Heart left ventricle (tissue), 16 donors: ENCODE measurements at regions not wholly inside any gene's neighbourhood (a gene's known extent, or its start where the extent isn't known, plus 50 kb on each side); places are given as distances from the start of the nearest gene placed in this dataset.
A peak's percentile ranks its signal among the peaks of the same experiment; 100 is the strongest.

Source experiments
- ATAC-seq, 4 donors: fragments of 200-7000 bp; cut with Tn5 transposase; one replicate each; pipeline ENCODE4 v1.9.1; 2020 to 2022; ENCODE audit warnings: moderate library complexity in 4 of 4, mild to moderate bottlenecking in 3 of 4, moderate number of reproducible peaks in 1 of 4
- DNase-seq, 5 donors: peaks; one replicate each; pipeline ENCODE4 v3.0.0-alpha.2; 2020
- H3K27ac ChIP-seq, 12 donors: fragments of 200-600 bp; sonication (generic) in 4 of 12; one replicate each; pipeline versions ENCODE4 v1.5.0 to v1.8.0; 2016 to 2022; ENCODE audit warnings: mild to moderate bottlenecking in 2 of 12
- H3K27me3 ChIP-seq, 9 donors: fragments of 200-600 bp; sonication (generic) in 2 of 9; one replicate each; pipeline versions ENCODE4 v1.5.1 to v1.8.0; 2016 to 2022; ENCODE audit warnings: mild to moderate bottlenecking in 3 of 9
- H3K36me3 ChIP-seq, 9 donors: fragments of 200-600 bp; sonication (generic) in 2 of 9; one replicate each; pipeline versions ENCODE4 v1.5.0 to v1.8.0; 2018 to 2022; ENCODE audit warnings: mild to moderate bottlenecking in 2 of 9
- H3K4me1 ChIP-seq, 12 donors: fragments of 200-600 bp; sonication (generic) in 4 of 12; one replicate each; pipeline versions ENCODE4 v1.5.0 to v1.8.0; 2016 to 2022; ENCODE audit warnings: mild to moderate bottlenecking in 3 of 12
- H3K4me3 ChIP-seq, 12 donors: fragments of 200-600 bp; sonication (generic) in 4 of 12; one replicate each; pipeline versions ENCODE4 v1.5.0 to v1.8.0; 2017 to 2022; ENCODE audit warnings: mild to moderate bottlenecking in 9 of 12, moderate library complexity in 4 of 12
- H3K9me3 ChIP-seq, 12 donors: fragments of 200-600 bp; sonication (generic) in 4 of 12; one replicate each; pipeline versions ENCODE4 v1.5.0 to v1.8.0; 2016 to 2022; ENCODE audit warnings: mild to moderate bottlenecking in 1 of 12
- CTCF ChIP-seq, 12 donors: fragments of 200-600 bp; sonication (generic) in 4 of 12; IDR thresholded peaks; one replicate each; pipeline versions ENCODE4 v1.5.0 to v1.8.0; 2018 to 2022; ENCODE audit warnings: antibody characterized with exemption in 12 of 12, mild to moderate bottlenecking in 5 of 12
- POLR2A ChIP-seq, 2 donors: fragments of 450-650 bp; IDR thresholded peaks; one replicate each; pipeline ENCODE4 v1.6.1; 2017; ENCODE audit warnings: antibody characterized with exemption in 2 of 2, mild to moderate bottlenecking in 2 of 2, moderate library complexity in 2 of 2
- WGBS, 4 donors: extraction: QIAGEN DNeasy Blood & Tissue Kit in 2 of 4; methylation state at CpG; one replicate each; pipeline versions ENCODE4 v1.1.5 to v1.1.7; 2013 to 2018; 5-methylcytosine and 5-hydroxymethylcytosine counted together
- intact Hi-C, 10 donors: fragments of 100-400 bp; cut with DNase I; formaldehyde crosslinking; loops; one replicate each; pipeline versions ENCODE4 v1.11.1 to v1.14.2; 2022
- donor health status: ischemic (EF 13 %, LVEDD 7.1; RV severe dilation, severe dysfunction).
- donor health status: healthy with polysubstance abuse.
- donor health status: DM: no; HTN: yes; CAD: no.
- donor health status: DM: no; HTN: no; CAD: no.
- donor health status: ischemic (EF 25% LVEDD 6.9; RV normal size, moderate dysfunction).
- donor health status: ischemic (EF 25% LVEDD 5.7; RV mildly dilated, moderate dysfunction).
- donor health status: healthy.
- donor health status: DM: yes; HTN: yes; CAD: no.
- donor health status: ischemic (EF 35%, LVEDD 5.7; RV mildly dilated, moderate dysfunction).
- donor health status: nonischemic (EF 11% LVEDD 7.7; RV severe dilation, severe dysfunction).
- donor health status: DM: yes; HTN: yes; CAD: no.
- donor health status: PGD.
- donor health status: ischemic (EF 29% LVEDD 5.4; RV normal size, mild dysfunction).
- donor health status: nonischemic (EF 23%, LVEDD 6.1; RV moderate dilation, normal function).

GRCh38 chr13:65168026-65168425, 2062.1 kb downstream of the PCDH9 start:
- H3K27me3 ChIP-seq = no peaks in the 10 kb centered on the region
- no peak for TF ChIP-seq POLR2A (IDR thresholded peaks at IDR 0.05)
- TF ChIP-seq CTCF (IDR thresholded peaks at IDR 0.05) = no peak
- H3K9me3 ChIP-seq = no peaks in the 10 kb centered on the region
- no peak for DNase-seq
- ATAC-seq = no peak
- intact Hi-C loops = no loop called here
- H3K27ac ChIP-seq = no peak overlapping the region
- WGBS, 4 donors = 68 to 80% (median 71%) methylated on average over 3 of the region's 3 CpGs
- no peaks in the 10 kb centered on the region for H3K4me1 ChIP-seq
- no peak overlapping the region for H3K4me3 ChIP-seq
- no peaks in the 10 kb centered on the region for H3K36me3 ChIP-seq

- DNase-seq = no peak
- no peaks in the 10 kb centered on the region for H3K36me3 ChIP-seq
- no peaks in the 10 kb centered on the region for H3K9me3 ChIP-seq
- no peaks in the 10 kb centered on the region for H3K4me1 ChIP-seq
- TF ChIP-seq CTCF (IDR thresholded peaks at IDR 0.05) (no peak), POLR2A (IDR thresholded peaks at IDR 0.05) (no peak)
- no peak overlapping the region for H3K27ac ChIP-seq
- ATAC-seq = no peak
- intact Hi-C loops = no loop called here
- H3K4me3 ChIP-seq = no peak overlapping the region
- 74 to 80% (median 78%) methylated on average over 3 of the region's 3 CpGs for WGBS, 4 donors
- H3K27me3 ChIP-seq = no peaks in the 10 kb centered on the region
Measured at GRCh38 chr13:65166675-65167074, 2063.5 kb downstream of the PCDH9 start.

GRCh38 chr13:65159803-65160202, 2070.3 kb downstream of the PCDH9 start:
- TF ChIP-seq CTCF (IDR thresholded peaks at IDR 0.05) (no peak), POLR2A (IDR thresholded peaks at IDR 0.05) (no peak)
- no peak overlapping the region for H3K4me3 ChIP-seq
- intact Hi-C loops = no loop called here
- no peaks in the 10 kb centered on the region for H3K9me3 ChIP-seq
- no peak overlapping the region for H3K27ac ChIP-seq
- 48 to 56% (median 52%) methylated on average over 3 of the region's 3 CpGs for WGBS, 4 donors
- DNase-seq (no peak), ATAC-seq (no peak)
- H3K27me3 ChIP-seq = no peaks in the 10 kb centered on the region
- no peaks in the 10 kb centered on the region for H3K36me3 ChIP-seq
- H3K4me1 ChIP-seq = no peaks in the 10 kb centered on the region

- TF ChIP-seq CTCF (IDR thresholded peaks at IDR 0.05) = no peak
- no peak for TF ChIP-seq POLR2A (IDR thresholded peaks at IDR 0.05)
- peak in 1 of 5 donors; percentile 18 for DNase-seq
- intact Hi-C loops = no loop called here
- H3K27ac ChIP-seq = no peak overlapping the region
- H3K4me1 ChIP-seq = no peaks in the 10 kb centered on the region
- H3K36me3 ChIP-seq = no peaks in the 10 kb centered on the region
- WGBS, 4 donors = 74 to 88% (median 86%) methylated on average over 2 of the region's 2 CpGs
- H3K4me3 ChIP-seq = no peak overlapping the region
- no peaks in the 10 kb centered on the region for H3K9me3 ChIP-seq
- no peaks in the 10 kb centered on the region for H3K27me3 ChIP-seq
- ATAC-seq = no peak
Measured at GRCh38 chr13:65155861-65156260, 2074.3 kb downstream of the PCDH9 start.
